ENCODE measurements at regions not wholly inside any gene's neighbourhood (a gene's known extent, or its start where the extent isn't known, plus 50 kb on each side); places are given as distances from the start of the nearest gene placed in this dataset.

DNA sequence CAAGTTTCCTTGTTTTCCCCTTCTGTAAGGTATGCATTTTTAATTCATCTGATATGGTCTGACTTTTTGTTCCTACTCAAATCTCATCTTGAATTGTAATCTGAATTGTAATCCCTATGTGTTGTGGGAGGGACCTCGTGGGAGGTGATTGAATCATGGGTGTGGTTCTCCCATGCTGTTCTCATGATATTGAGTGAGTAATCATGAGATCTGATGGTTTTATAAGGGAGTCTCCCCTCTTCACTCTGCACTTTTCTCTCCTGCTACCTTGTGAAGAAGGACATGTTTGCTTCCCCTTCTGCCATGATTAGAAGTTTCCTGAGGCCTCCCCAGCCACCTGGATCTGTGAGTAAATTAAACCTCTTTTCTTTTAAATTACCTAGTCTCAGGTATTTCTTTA, 476.1 kb downstream of the LPIN1 start:
- Histone ChIP-seq H3K36me3 (ENCODE audit: control insufficient read depth in 1 of 2, insufficient read depth in 2 of 2, low read length in 2 of 2) (no peaks in the 10 kb centered on the region), H3K4me2 (ENCODE audit: low read length) (no peak overlapping the region), H4K20me1 (ENCODE audit: insufficient read depth) (no peaks in the 10 kb centered on the region), H3K9me3 (ENCODE audit: control insufficient read depth in 1 of 2, insufficient read depth in 1 of 2, low read depth in 1 of 2, low read length in 2 of 2) (peaks cover 0 to 5% of the 10 kb centered on the region in 2 experiments; a peak in 1 of 4 replicates), H3K9me2 (ENCODE audit: insufficient read depth) (no peaks in the 10 kb centered on the region), H3K4me1 (ENCODE audit: control insufficient read depth in 1 of 2, insufficient read depth in 2 of 2, low read length in 2 of 2) (no peaks in the 10 kb centered on the region), H3K9ac (ENCODE audit: low read length) (no peak overlapping the region), H2AFZ (ENCODE audit: low read depth, low read length, poor library complexity, severe bottlenecking) (no peak overlapping the region), H3K27ac (ENCODE audit: low read depth, low read length) (no peak overlapping the region), H3K4me3 (replicated peaks in 1 of 2; ENCODE audit: low read depth in 1 of 2, low read length in 2 of 2) (no peak overlapping the region), H3K27me3 (ENCODE audit: insufficient read depth, low read length) (no peaks in the 10 kb centered on the region), H3K79me2 (ENCODE audit: insufficient read depth, low read length) (no peaks in the 10 kb centered on the region)
- ATAC-seq (no peak), DNase-seq (ENCODE audit: low read depth, low spot score) (no peak)
- intact Hi-C loops (cut with micrococcal nuclease) = no loop called here
- TF ChIP-seq ELF1 (IDR thresholded peaks at IDR 0.05; ENCODE audit: borderline replicate concordance, low read depth) (no peak), SP1 (IDR thresholded peaks at IDR 0.05; ENCODE audit: low read depth) (no peak), SIN3A (IDR thresholded peaks at IDR 0.05; ENCODE audit: low read depth) (no peak), FOSL1 (IDR thresholded peaks at IDR 0.05; ENCODE audit: low read depth) (no peak), SRF (IDR thresholded peaks at IDR 0.05; ENCODE audit: low read depth) (no peak), CBX3 (IDR thresholded peaks at IDR 0.05; ENCODE audit: low read depth) (no peak), EZH2 (IDR thresholded peaks at IDR 0.05) (no peak), EZH2phosphoT487 (IDR thresholded peaks at IDR 0.05; ENCODE audit: borderline replicate concordance) (no peak), CEBPB (IDR thresholded peaks at IDR 0.05; ENCODE audit: low read depth) (no peak), TCF7L2 (IDR thresholded peaks at IDR 0.05; ENCODE audit: borderline replicate concordance, extremely low read depth, insufficient read depth, insufficient read length) (no peak), EGR1 (IDR thresholded peaks at IDR 0.05; ENCODE audit: low read depth) (no peak), ZNF274 (IDR thresholded peaks at IDR 0.05; ENCODE audit: low read depth, low read length) (no peak), POLR2AphosphoS5 (IDR thresholded peaks at IDR 0.05; ENCODE audit: low read depth, low read length) (no peak), ZFX (IDR thresholded peaks at IDR 0.05) (no peak), YY1 (IDR thresholded peaks at IDR 0.05; ENCODE audit: extremely low read depth, insufficient replicate concordance, low read depth, low read length) (no peak)
- TF ChIP-seq, protein P1, sequence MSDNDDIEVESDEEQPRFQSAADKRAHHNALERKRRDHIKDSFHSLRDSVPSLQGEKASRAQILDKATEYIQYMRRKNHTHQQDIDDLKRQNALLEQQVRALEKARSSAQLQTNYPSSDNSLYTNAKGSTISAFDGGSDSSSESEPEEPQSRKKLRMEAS (IDR thresholded peaks at IDR 0.05) = no peak
- TF ChIP-seq, protein P2, sequence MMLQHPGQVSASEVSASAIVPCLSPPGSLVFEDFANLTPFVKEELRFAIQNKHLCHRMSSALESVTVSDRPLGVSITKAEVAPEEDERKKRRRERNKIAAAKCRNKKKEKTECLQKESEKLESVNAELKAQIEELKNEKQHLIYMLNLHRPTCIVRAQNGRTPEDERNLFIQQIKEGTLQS (IDR thresholded peaks at IDR 0.05) = no peak
- TF ChIP-seq, protein P3, sequence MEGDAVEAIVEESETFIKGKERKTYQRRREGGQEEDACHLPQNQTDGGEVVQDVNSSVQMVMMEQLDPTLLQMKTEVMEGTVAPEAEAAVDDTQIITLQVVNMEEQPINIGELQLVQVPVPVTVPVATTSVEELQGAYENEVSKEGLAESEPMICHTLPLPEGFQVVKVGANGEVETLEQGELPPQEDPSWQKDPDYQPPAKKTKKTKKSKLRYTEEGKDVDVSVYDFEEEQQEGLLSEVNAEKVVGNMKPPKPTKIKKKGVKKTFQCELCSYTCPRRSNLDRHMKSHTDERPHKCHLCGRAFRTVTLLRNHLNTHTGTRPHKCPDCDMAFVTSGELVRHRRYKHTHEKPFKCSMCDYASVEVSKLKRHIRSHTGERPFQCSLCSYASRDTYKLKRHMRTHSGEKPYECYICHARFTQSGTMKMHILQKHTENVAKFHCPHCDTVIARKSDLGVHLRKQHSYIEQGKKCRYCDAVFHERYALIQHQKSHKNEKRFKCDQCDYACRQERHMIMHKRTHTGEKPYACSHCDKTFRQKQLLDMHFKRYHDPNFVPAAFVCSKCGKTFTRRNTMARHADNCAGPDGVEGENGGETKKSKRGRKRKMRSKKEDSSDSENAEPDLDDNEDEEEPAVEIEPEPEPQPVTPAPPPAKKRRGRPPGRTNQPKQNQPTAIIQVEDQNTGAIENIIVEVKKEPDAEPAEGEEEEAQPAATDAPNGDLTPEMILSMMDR (IDR thresholded peaks at IDR 0.05 in 2 of 3, conservative IDR thresholded peaks at IDR 0.05 in 1 of 3; ENCODE audit: borderline replicate concordance in 1 of 3, insufficient read depth in 1 of 3, low read depth in 2 of 3, low read length in 2 of 3) = no peak
- TF ChIP-seq, protein P4, sequence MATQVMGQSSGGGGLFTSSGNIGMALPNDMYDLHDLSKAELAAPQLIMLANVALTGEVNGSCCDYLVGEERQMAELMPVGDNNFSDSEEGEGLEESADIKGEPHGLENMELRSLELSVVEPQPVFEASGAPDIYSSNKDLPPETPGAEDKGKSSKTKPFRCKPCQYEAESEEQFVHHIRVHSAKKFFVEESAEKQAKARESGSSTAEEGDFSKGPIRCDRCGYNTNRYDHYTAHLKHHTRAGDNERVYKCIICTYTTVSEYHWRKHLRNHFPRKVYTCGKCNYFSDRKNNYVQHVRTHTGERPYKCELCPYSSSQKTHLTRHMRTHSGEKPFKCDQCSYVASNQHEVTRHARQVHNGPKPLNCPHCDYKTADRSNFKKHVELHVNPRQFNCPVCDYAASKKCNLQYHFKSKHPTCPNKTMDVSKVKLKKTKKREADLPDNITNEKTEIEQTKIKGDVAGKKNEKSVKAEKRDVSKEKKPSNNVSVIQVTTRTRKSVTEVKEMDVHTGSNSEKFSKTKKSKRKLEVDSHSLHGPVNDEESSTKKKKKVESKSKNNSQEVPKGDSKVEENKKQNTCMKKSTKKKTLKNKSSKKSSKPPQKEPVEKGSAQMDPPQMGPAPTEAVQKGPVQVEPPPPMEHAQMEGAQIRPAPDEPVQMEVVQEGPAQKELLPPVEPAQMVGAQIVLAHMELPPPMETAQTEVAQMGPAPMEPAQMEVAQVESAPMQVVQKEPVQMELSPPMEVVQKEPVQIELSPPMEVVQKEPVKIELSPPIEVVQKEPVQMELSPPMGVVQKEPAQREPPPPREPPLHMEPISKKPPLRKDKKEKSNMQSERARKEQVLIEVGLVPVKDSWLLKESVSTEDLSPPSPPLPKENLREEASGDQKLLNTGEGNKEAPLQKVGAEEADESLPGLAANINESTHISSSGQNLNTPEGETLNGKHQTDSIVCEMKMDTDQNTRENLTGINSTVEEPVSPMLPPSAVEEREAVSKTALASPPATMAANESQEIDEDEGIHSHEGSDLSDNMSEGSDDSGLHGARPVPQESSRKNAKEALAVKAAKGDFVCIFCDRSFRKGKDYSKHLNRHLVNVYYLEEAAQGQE (IDR thresholded peaks at IDR 0.05; ENCODE audit: low read depth) = no peak
- TF ChIP-seq, protein P5, sequence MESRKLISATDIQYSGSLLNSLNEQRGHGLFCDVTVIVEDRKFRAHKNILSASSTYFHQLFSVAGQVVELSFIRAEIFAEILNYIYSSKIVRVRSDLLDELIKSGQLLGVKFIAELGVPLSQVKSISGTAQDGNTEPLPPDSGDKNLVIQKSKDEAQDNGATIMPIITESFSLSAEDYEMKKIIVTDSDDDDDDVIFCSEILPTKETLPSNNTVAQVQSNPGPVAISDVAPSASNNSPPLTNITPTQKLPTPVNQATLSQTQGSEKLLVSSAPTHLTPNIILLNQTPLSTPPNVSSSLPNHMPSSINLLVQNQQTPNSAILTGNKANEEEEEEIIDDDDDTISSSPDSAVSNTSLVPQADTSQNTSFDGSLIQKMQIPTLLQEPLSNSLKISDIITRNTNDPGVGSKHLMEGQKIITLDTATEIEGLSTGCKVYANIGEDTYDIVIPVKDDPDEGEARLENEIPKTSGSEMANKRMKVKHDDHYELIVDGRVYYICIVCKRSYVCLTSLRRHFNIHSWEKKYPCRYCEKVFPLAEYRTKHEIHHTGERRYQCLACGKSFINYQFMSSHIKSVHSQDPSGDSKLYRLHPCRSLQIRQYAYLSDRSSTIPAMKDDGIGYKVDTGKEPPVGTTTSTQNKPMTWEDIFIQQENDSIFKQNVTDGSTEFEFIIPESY (IDR thresholded peaks at IDR 0.05; ENCODE audit: extremely low read depth, insufficient replicate concordance, low read length) = no peak
- no TSS peak for BruUV-seq (replicated peaks)
- POLR2A ChIA-PET = no interaction called here
- CTCF ChIA-PET = no interaction called here
- RAD21 ChIA-PET (ENCODE audit: low non-redundant PET in 1 of 2, low total read pairs in 2 of 2, uncharacterized antibody in 2 of 2, unreplicated experiment in 2 of 2) = no interaction called here
